AG04450 (cell line): ENCODE measurements at regions not wholly inside any gene's neighbourhood (a gene's known extent, or its start where the extent isn't known, plus 50 kb on each side); places are given as distances from the start of the nearest gene placed in this dataset.
A peak's percentile ranks its signal among the peaks of the same experiment; 100 is the strongest.

Experiments
- CTCF ChIA-PET: fragments of 300-600, 350-600 bp; formaldehyde crosslinking; extraction: SDS; loops from one replicate; lab custom pipeline; 2022; ENCODE audit warnings: antibody characterized with exemption, inconsistent platforms; lab: Charles Lee
- POLR2A ChIA-PET: fragments of 350-600 bp; formaldehyde crosslinking; extraction: SDS; loops from one replicate; lab custom pipeline; 2021; ENCODE audit warnings: antibody characterized with exemption, inconsistent platforms; lab: Yijun Ruan, JAX
- DNase-seq: peaks from one replicate; pipeline ENCODE4 v3.0.0-alpha.2; 2011; ENCODE audit warnings: low read depth, low spot score
- H3K27ac ChIP-seq: one replicate; pipeline ENCODE4 v1.5.1; 2012; ENCODE audit warnings: low read depth, low read length, control low read depth
- H3K27me3 ChIP-seq: one replicate; pipeline ENCODE4 v1.6.0; 2012; ENCODE audit warnings: low read length; ENCODE audit not compliant: control insufficient read depth, insufficient read depth
- H3K4me3 ChIP-seq: 2 replicates; pipeline ENCODE4 v1.5.1; 2011; ENCODE audit warnings: mild to moderate bottlenecking, low read depth, low read length, control low read depth
- H3K9me3 ChIP-seq: 2 replicates; pipeline ENCODE4 v1.5.1; 2012; ENCODE audit warnings: low read length; ENCODE audit not compliant: control insufficient read depth, insufficient read depth
- TF ChIP-seq, protein P1 (sequence below): IDR thresholded peaks from 2 replicates; pipeline ENCODE4 v1.5.1; 2011; ENCODE audit warnings: low read depth, low read length, control low read depth, inconsistent platforms

DNA sequence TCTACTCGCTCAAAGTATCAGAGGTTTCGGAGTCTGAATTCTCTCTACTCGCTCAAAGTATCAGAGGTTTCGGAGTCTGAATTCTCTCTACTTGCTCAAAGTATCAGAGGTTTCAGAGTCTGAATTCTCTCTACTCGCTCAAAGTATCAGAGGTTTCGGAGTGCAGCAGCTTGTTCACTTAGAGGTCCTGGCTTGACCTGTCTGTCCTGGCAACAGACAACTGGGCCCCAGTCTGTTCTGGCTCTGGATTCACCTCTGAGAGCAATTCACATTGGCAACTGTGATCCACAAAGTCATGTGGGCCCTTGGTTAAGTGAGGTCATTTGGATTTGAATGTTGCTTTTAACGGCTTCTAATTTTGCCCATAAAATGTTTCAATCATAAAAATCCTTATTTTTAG, 63.9 kb upstream of the ST8SIA6 start:
- no peak for DNase-seq
- Histone ChIP-seq H3K27ac (no peak overlapping the region), H3K9me3 (no peaks in the 10 kb centered on the region; the same call in 1 of the 2 replicates), H3K4me3 (no peak overlapping the region), H3K27me3 (no peaks in the 10 kb centered on the region)
- ChIA-PET CTCF (interaction anchor here (0.6 kb wide), 1 partner anchor 223 kb away, joined by 6 read pairs; no protein-coding TSS in a partner anchor), POLR2A (no interaction called here)
- TF ChIP-seq, protein P1, sequence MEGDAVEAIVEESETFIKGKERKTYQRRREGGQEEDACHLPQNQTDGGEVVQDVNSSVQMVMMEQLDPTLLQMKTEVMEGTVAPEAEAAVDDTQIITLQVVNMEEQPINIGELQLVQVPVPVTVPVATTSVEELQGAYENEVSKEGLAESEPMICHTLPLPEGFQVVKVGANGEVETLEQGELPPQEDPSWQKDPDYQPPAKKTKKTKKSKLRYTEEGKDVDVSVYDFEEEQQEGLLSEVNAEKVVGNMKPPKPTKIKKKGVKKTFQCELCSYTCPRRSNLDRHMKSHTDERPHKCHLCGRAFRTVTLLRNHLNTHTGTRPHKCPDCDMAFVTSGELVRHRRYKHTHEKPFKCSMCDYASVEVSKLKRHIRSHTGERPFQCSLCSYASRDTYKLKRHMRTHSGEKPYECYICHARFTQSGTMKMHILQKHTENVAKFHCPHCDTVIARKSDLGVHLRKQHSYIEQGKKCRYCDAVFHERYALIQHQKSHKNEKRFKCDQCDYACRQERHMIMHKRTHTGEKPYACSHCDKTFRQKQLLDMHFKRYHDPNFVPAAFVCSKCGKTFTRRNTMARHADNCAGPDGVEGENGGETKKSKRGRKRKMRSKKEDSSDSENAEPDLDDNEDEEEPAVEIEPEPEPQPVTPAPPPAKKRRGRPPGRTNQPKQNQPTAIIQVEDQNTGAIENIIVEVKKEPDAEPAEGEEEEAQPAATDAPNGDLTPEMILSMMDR: no peak

GRCh38 chr10:17516376-17516775, 62.0 kb upstream of the ST8SIA6 start:
- DNase-seq: no peak
- H3K27me3 ChIP-seq: no peaks in the 10 kb centered on the region
- no peak overlapping the region for H3K27ac ChIP-seq
- no peaks in the 10 kb centered on the region; the same call in 1 of the 2 replicates for H3K9me3 ChIP-seq
- H3K4me3 ChIP-seq: no peak overlapping the region
- TF ChIP-seq, protein P1: no peak
- ChIA-PET POLR2A (no interaction called here), CTCF (no interaction called here)

DNA sequence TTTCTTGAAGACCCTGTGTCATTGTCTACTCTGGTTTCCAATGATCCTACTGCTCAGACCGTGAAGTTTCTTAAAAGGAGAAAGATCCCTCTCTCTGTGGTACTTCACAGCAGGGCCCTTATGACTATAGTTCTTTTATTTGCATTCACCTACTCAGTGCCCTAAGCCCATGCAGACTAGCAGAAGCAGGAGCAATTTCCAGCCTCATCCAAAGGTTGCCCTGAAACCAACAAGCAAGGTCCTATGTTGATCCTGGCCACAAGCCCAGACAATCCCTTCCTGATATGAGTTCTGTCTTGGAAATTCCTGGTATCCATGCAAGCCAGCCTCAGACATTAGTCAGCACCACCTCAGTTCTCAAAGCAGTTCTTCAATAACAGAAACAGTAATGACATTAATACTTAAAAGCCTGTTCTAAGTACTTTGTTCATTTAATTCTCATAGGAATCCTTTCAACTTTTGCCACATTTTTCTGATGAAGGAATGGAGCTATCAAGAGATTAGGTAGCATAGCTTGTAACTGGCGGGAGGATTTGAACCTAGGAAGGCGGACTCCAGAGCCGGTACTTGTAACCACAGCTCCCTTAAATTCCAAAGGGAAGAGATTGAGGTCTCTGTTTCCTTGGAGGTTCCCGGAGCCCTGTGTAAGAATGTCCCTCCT, 58.1 kb upstream of the ST8SIA6 start:
- Histone ChIP-seq H3K9me3 (no peaks in the 10 kb centered on the region), H3K4me3 (no peak overlapping the region; the same call in 1 of the 2 replicates), H3K27me3 (no peaks in the 10 kb centered on the region), H3K27ac (peak overlapping the region; percentile 90)
- CTCF ChIA-PET: no interaction called here
- POLR2A ChIA-PET: no interaction called here
- DNase-seq: peak; percentile 91
- TF ChIP-seq, protein P1: no peak

DNA sequence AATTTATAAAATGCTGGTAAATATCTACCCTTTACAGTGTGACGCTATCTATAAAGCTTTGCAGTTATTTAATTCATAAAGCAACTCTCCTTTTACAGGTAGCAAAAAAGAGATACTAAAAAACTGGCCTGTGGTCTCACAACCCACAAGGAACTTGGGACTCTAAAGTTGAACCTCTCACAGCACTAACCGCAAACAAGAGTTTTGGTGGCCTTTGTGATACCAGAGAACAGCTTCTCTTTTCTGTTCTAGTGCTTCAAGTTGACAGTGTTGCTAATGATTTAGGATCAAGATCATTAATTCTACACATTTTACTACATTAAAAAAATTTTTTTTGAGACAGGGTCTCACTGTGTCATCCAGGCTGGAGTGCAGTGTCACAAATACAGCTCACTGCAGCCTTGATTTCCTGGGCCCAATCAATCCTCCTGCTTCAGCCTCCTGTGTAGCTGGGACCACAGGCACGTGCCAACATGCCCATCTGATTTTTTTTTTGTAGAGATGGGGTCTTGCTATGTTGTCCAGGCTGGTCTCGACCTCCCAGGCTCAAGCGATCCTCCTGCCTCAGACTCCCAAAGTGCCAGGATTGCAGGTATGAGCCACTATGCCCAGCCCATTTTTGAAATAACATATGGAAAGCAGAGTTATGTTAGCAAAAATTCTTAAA, 56.0 kb upstream of the ST8SIA6 start:
- ChIA-PET POLR2A (no interaction called here), CTCF (no interaction called here)

More for the DNA sequence above, 56.0 kb upstream of the ST8SIA6 start:
- no peaks in the 10 kb centered on the region for H3K27me3 ChIP-seq
- no peaks in the 10 kb centered on the region for H3K9me3 ChIP-seq
- no peak for DNase-seq
- TF ChIP-seq, protein P1: no peak
- H3K4me3 ChIP-seq: no peak overlapping the region
- H3K27ac ChIP-seq: no peak overlapping the region
